ENCODE measurements at regions not wholly inside any gene's neighbourhood (a gene's known extent, or its start where the extent isn't known, plus 50 kb on each side); places are given as distances from the start of the nearest gene placed in this dataset.

GRCh38 chr2:12824778-12825379 lies 108.1 kb downstream of the TRIB2 start:
- no peak for TF ChIP-seq EZH2phosphoT487 (IDR thresholded peaks at IDR 0.05; ENCODE audit: low read depth)
- TF ChIP-seq, protein P1, sequence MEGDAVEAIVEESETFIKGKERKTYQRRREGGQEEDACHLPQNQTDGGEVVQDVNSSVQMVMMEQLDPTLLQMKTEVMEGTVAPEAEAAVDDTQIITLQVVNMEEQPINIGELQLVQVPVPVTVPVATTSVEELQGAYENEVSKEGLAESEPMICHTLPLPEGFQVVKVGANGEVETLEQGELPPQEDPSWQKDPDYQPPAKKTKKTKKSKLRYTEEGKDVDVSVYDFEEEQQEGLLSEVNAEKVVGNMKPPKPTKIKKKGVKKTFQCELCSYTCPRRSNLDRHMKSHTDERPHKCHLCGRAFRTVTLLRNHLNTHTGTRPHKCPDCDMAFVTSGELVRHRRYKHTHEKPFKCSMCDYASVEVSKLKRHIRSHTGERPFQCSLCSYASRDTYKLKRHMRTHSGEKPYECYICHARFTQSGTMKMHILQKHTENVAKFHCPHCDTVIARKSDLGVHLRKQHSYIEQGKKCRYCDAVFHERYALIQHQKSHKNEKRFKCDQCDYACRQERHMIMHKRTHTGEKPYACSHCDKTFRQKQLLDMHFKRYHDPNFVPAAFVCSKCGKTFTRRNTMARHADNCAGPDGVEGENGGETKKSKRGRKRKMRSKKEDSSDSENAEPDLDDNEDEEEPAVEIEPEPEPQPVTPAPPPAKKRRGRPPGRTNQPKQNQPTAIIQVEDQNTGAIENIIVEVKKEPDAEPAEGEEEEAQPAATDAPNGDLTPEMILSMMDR (IDR thresholded peaks at IDR 0.05; ENCODE audit: low read depth, low read length): no peak

Measured in OCI-LY3 (cell line).